SH-SY5Y (cell line): ENCODE measurements at regions not wholly inside any gene's neighbourhood (a gene's known extent, or its start where the extent isn't known, plus 50 kb on each side); places are given as distances from the start of the nearest gene placed in this dataset.

Source experiments
- GATA2 ChIP-seq: IDR thresholded peaks from 2 replicates; pipeline ENCODE4 v1.6.1; 2011; ENCODE audit warnings: mild to moderate bottlenecking, low read depth, low read length
- GATA3 ChIP-seq: IDR thresholded peaks from 2 replicates; pipeline ENCODE4 v1.6.1; 2011; ENCODE audit warnings: low read depth, mild to moderate bottlenecking, low read length, moderate library complexity

GRCh38 chr5:166251786-166252185 is 2039.7 kb upstream of the WWC1 start:
- TF ChIP-seq GATA2 (no peak), GATA3 (no peak)
